MM.1S (cell line): ENCODE measurements at regions not wholly inside any gene's neighbourhood (a gene's known extent, or its start where the extent isn't known, plus 50 kb on each side); places are given as distances from the start of the nearest gene placed in this dataset.
"Not testable (repeated sequence)": the region's sequence is repeated elsewhere in the genome, so short reads cannot be mapped to it uniquely, and the experiment has no call there.

Experiments used
- DNase-seq: peaks from one replicate; pipeline ENCODE4 v3.0.0-alpha.2; 2015
- H2AFZ ChIP-seq: fragments of 300-600 bp; sonication (generic); 2 replicates; pipeline ENCODE4 v1.6.0; 2016; ENCODE audit warnings: antibody characterized with exemption, low read length
- H3F3A ChIP-seq: fragments of 300-600 bp; sonication (generic); 2 replicates; pipeline ENCODE4 v1.6.1; 2016; ENCODE audit warnings: mild to moderate bottlenecking, antibody characterized with exemption, low read length, moderate library complexity, mixed read lengths; ENCODE audit not compliant: insufficient read depth
- H3K27ac ChIP-seq: fragments of 300-600 bp; sonication (generic); 2 replicates; pipeline ENCODE4 v1.5.1; 2016; ENCODE audit warnings: mild to moderate bottlenecking, low read length
- H3K27me3 ChIP-seq: fragments of 300-600 bp; sonication (generic); replicated peaks from 2 replicates; pipeline ENCODE4 v1.6.0; 2016; ENCODE audit warnings: low read length; ENCODE audit not compliant: insufficient read depth
- H3K36me3 ChIP-seq: fragments of 300-600 bp; sonication (generic); replicated peaks from 2 replicates; pipeline ENCODE4 v1.6.1; 2016; ENCODE audit warnings: mild to moderate bottlenecking, low read length, mixed read lengths; ENCODE audit not compliant: insufficient read depth
- H3K4me1 ChIP-seq: fragments of 300-600 bp; sonication (generic); 2 replicates; pipeline ENCODE4 v1.6.1; 2016; ENCODE audit warnings: low read length, mixed read lengths
- H3K4me2 ChIP-seq: fragments of 300-600 bp; sonication (generic); 2 replicates; pipeline ENCODE4 v1.6.0; 2016; ENCODE audit warnings: low read depth, low read length
- H3K4me3 ChIP-seq: fragments of 300-600 bp; sonication (generic); 2 replicates; pipeline ENCODE4 v1.5.1; 2016; ENCODE audit warnings: low read length, mixed read lengths
- H3K79me2 ChIP-seq: fragments of 300-600 bp; sonication (generic); 2 replicates; pipeline ENCODE4 v1.6.1; 2016; ENCODE audit warnings: mixed run types, low read length, mixed read lengths
- H3K9ac ChIP-seq: fragments of 300-600 bp; sonication (generic); 2 replicates; pipeline ENCODE4 v1.6.1; 2016; ENCODE audit warnings: low read length, mixed read lengths
- H3K9me2 ChIP-seq: fragments of 300-600 bp; sonication (generic); replicated peaks from 2 replicates; pipeline ENCODE4 v1.6.1; 2016; ENCODE audit warnings: mild to moderate bottlenecking, low read length, mixed read lengths; ENCODE audit not compliant: insufficient read depth
- H3K9me3 ChIP-seq: fragments of 300-600 bp; sonication (generic); replicated peaks from 2 replicates; pipeline ENCODE4 v1.6.1; 2016; ENCODE audit warnings: mild to moderate bottlenecking, low read length, mixed read lengths; ENCODE audit not compliant: insufficient read depth
- H4K20me1 ChIP-seq: fragments of 300-600 bp; sonication (generic); 2 replicates; pipeline ENCODE4 v1.6.1; 2016; ENCODE audit warnings: mild to moderate bottlenecking, low read length, moderate library complexity, mixed read lengths; ENCODE audit not compliant: insufficient read depth
- EZH2 ChIP-seq: fragments of 300-600 bp; sonication (generic); optimal IDR thresholded peaks from 2 replicates; pipeline ENCODE3; 2017; ENCODE audit warnings: low read depth, mild to moderate bottlenecking, antibody characterized with exemption, low read length, mixed read lengths
- EZH2phosphoT487 ChIP-seq: fragments of 300-600 bp; sonication (generic); IDR thresholded peaks from 2 replicates; pipeline ENCODE4 v1.6.1; 2018; ENCODE audit warnings: antibody characterized with exemption, low read length
- TF ChIP-seq, protein P1 (sequence below): fragments of 300-600 bp; sonication (generic); IDR thresholded peaks from 2 replicates; pipeline ENCODE4 v1.5.1; 2016; ENCODE audit warnings: antibody characterized with exemption, low read length, mixed read lengths

DNA sequence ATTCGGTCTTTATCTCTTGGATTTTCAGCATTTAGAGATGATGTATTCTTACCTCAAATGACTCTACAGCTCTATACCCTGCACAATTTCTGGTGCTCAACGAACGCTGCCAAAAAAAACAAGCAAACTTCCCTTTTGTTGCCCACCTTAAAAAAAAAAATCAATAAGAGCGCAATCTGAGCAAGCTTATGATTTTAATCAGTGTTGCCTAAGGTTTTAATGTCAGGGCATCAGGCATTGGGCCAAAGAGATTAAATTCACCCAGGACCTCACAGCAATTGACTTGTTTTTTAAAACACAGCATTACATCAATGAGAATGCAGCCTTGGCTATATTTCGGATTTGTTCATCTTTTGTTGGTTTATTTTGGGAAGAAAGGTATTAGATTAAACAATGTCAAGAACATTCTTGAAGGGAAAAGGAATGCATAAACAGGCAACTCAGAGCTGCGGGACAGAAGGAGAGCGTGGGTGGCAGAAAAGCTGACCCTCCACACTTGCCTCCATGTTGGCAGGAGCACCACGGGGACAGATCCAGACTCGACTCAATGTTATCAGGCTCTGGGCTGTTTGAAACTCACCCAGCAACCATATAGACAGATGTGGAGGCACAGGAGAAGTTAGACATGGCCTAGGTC, 127.5 kb upstream of the DAPK1 start:
- TF ChIP-seq EZH2phosphoT487 = no peak
- no peak for TF ChIP-seq EZH2
- TF ChIP-seq, protein P1, sequence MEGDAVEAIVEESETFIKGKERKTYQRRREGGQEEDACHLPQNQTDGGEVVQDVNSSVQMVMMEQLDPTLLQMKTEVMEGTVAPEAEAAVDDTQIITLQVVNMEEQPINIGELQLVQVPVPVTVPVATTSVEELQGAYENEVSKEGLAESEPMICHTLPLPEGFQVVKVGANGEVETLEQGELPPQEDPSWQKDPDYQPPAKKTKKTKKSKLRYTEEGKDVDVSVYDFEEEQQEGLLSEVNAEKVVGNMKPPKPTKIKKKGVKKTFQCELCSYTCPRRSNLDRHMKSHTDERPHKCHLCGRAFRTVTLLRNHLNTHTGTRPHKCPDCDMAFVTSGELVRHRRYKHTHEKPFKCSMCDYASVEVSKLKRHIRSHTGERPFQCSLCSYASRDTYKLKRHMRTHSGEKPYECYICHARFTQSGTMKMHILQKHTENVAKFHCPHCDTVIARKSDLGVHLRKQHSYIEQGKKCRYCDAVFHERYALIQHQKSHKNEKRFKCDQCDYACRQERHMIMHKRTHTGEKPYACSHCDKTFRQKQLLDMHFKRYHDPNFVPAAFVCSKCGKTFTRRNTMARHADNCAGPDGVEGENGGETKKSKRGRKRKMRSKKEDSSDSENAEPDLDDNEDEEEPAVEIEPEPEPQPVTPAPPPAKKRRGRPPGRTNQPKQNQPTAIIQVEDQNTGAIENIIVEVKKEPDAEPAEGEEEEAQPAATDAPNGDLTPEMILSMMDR = no peak
- Histone ChIP-seq H3K9ac (no peak overlapping the region), H2AFZ (no peak overlapping the region), H4K20me1 (no peaks in the 10 kb centered on the region), H3K4me2 (no peak overlapping the region), H3K27me3 (no peaks in the 10 kb centered on the region), H3K36me3 (no peaks in the 10 kb centered on the region), H3F3A (no peaks in the 10 kb centered on the region), H3K4me3 (no peak overlapping the region), H3K79me2 (no peaks in the 10 kb centered on the region), H3K9me2 (no peaks in the 10 kb centered on the region), H3K9me3 (no peaks in the 10 kb centered on the region), H3K4me1 (no peaks in the 10 kb centered on the region), H3K27ac (no peak overlapping the region)
- no peak for DNase-seq

- no peak overlapping the region for H3K9ac ChIP-seq
- no peaks in the 10 kb centered on the region for H3K27me3 ChIP-seq
- no peak for TF ChIP-seq EZH2
- no peak for TF ChIP-seq EZH2phosphoT487
- TF ChIP-seq, protein P1 = no peak
- no peaks in the 10 kb centered on the region for H3K9me3 ChIP-seq
- H3K27ac ChIP-seq = no peak overlapping the region
- H3F3A ChIP-seq = no peaks in the 10 kb centered on the region
- H3K9me2 ChIP-seq = no peaks in the 10 kb centered on the region
- H3K79me2 ChIP-seq = no peaks in the 10 kb centered on the region
- H3K4me1 ChIP-seq = no peaks in the 10 kb centered on the region
- no peak overlapping the region for H2AFZ ChIP-seq
- H3K36me3 ChIP-seq = no peaks in the 10 kb centered on the region
- DNase-seq = no peak
- no peak overlapping the region for H3K4me2 ChIP-seq
- no peak overlapping the region for H3K4me3 ChIP-seq
- H4K20me1 ChIP-seq = no peaks in the 10 kb centered on the region
Observed at GRCh38 chr9:87371795-87372355, 125.8 kb upstream of the DAPK1 start.

DNA sequence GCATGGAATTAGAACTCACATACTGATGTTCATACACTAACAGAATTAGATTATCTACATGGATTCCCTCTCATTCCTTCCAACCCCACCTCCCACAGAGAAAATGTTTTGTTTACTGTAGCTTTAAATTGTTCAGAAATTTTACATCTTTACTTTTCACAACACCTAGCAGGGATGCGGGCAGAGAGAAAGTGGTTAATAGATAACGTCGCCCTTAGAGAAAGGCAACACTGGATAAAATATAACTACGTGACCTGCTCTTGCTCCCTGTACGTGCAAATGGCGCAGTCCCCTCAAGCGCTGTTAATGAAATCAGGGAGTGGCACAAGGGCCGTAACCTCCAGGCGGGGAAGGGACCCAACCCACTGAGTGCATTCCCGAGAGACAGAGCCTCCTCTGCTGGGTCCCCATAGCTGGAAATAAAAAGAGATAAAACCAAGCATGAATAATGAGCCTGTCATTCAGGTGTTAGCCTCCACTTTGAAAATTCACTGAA, 125.3 kb upstream of the DAPK1 start:
- H3K79me2 ChIP-seq = no peaks in the 10 kb centered on the region
- TF ChIP-seq, protein P1 = no peak
- no peak for TF ChIP-seq EZH2phosphoT487
- no peaks in the 10 kb centered on the region for H3K9me2 ChIP-seq
- H3K9me3 ChIP-seq = no peaks in the 10 kb centered on the region
- H3K4me3 ChIP-seq = no peak overlapping the region
- H3K9ac ChIP-seq = no peak overlapping the region
- no peaks in the 10 kb centered on the region for H3K4me1 ChIP-seq
- no peak overlapping the region for H2AFZ ChIP-seq
- H3K36me3 ChIP-seq = no peaks in the 10 kb centered on the region
- H3K27ac ChIP-seq = no peak overlapping the region
- no peaks in the 10 kb centered on the region for H3K27me3 ChIP-seq
- DNase-seq = no peak
- no peaks in the 10 kb centered on the region for H3F3A ChIP-seq
- no peaks in the 10 kb centered on the region for H4K20me1 ChIP-seq
- no peak overlapping the region for H3K4me2 ChIP-seq

DNA sequence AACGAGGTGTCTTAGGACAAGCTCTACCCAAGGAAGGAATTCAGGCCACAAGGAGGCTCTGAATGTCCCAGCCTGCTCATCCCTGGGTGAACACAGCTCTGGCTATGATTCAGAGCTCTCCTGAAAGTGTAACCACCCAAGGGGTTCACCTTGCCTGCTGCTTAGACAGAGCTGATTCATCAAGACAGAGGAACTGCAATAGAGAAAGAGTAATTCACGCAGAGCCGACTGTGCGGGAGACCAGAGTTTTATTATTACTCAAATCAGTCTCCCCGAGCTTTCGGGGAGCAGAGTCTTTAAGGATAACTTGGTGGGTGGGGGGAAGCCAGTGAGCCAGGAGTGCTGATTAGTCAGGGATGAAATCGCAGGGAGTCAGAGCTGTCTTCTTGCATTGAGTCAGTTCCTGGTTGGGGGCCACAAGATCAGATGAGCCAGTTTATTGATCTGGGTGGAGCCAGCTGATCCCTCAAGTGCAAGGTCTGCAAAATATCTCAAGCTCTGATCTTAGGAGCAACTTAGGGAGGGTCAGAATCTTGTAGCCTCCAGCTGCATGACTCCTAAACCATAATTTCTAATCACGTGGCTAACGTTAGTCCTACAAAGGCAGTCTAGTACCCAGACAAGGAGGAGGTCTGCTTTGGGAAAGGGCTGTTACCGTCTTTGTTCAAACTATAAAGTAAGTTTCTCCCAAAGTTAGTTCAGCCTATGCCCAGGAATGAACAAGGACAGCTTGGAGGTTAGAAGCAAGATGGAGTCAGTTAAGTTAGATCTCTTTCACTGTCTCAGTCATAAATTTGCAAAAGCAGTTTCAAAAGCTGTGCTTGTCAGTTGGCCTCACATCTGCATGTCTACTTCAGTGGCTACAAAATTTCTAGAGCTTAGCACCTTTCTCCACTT, 123.4 kb upstream of the DAPK1 start:
- DNase-seq, H3K27ac ChIP-seq, H2AFZ ChIP-seq, H3K79me2 ChIP-seq, H3K27me3 ChIP-seq, H3K9me3 ChIP-seq, H3K9ac ChIP-seq, H3F3A ChIP-seq, H3K4me3 ChIP-seq, H3K4me1 ChIP-seq, H3K36me3 ChIP-seq, H4K20me1 ChIP-seq, H3K4me2 ChIP-seq, H3K9me2 ChIP-seq: not testable (repeated sequence)
